Testis (tissue), 2 donors: ENCODE measurements at regions not wholly inside any gene's neighbourhood (a gene's known extent, or its start where the extent isn't known, plus 50 kb on each side); places are given as distances from the start of the nearest gene placed in this dataset.

ENCODE experiments used
- DNase-seq: peaks from one replicate; pipeline ENCODE4 v3.0.0-alpha.2; 2019
- H3K27ac ChIP-seq, 2 donors: fragments of 200-600 bp; sonication (generic); one replicate each; pipeline ENCODE4 v1.5.1; 2019
- H3K27me3 ChIP-seq: fragments of 200-600 bp; sonication (generic); one replicate; pipeline ENCODE4 v1.5.1; 2019
- H3K36me3 ChIP-seq: fragments of 200-600 bp; sonication (generic); one replicate; pipeline ENCODE4 v1.5.1; 2017; ENCODE audit warnings: low read depth; ENCODE audit errors: missing control alignments
- H3K4me1 ChIP-seq: fragments of 200-600 bp; sonication (generic); one replicate; pipeline ENCODE4 v1.5.1; 2019
- H3K4me3 ChIP-seq, 2 donors: fragments of 200-600 bp; sonication (generic); one replicate each; pipeline ENCODE4 v1.5.1; 2017 to 2019
- H3K9me3 ChIP-seq: fragments of 200-600 bp; sonication (generic); one replicate; pipeline ENCODE4 v1.5.1; 2017
- POLR2A ChIP-seq: fragments of 450-650 bp; IDR thresholded peaks from one replicate; pipeline ENCODE4 v1.6.1; 2017; ENCODE audit warnings: antibody characterized with exemption, mild to moderate bottlenecking, moderate library complexity
- WGBS, 2 donors: methylation state at CpG; one replicate each; pipeline ENCODE4 v1.1.5; 2018; 5-methylcytosine and 5-hydroxymethylcytosine counted together
- intact Hi-C: fragments of 100-400 bp; cut with DNase I; formaldehyde crosslinking; loops from one replicate; pipeline ENCODE4 v1.15.1; 2023; ENCODE audit warnings: low total_unique reads
- TF ChIP-seq, protein P1 (sequence below), 3 experiments: fragments of 450-650 bp in 2 of 3; fragments of 200-600 bp in 1 of 3; sonication (generic) in 1 of 3; IDR thresholded peaks; one replicate each; pipeline ENCODE4 v1.5.1; 2016 to 2019; ENCODE audit warnings: antibody characterized with exemption in 3 of 3, mild to moderate bottlenecking in 2 of 3, moderate library complexity in 1 of 3

DNA sequence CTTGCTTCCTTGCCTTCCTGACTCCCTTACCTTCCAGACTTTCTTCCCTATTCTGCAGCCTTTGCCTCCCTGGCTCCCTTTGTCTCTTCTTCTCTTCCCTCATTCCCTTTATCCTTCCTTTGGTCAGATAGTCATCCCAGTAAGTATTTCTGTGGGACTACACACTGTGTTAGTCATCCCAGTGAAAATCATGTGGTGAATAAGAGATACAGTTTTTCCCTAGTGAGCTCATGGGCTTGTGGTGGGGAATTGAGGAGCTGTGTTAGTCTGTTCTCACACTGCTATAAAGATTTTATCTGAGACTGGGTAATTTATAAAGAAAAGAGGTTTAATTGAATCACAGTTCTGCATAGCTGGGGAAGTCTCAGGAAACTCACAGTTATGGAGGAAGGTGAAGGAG, 109.8 kb upstream of the EDIL3 start:
- Histone ChIP-seq H3K4me3 (no peak overlapping the region), H3K27me3 (no peaks in the 10 kb centered on the region), H3K27ac (no peak overlapping the region), H3K9me3 (no peaks in the 10 kb centered on the region), H3K36me3 (no peaks in the 10 kb centered on the region), H3K4me1 (no peaks in the 10 kb centered on the region)
- TF ChIP-seq, protein P1, sequence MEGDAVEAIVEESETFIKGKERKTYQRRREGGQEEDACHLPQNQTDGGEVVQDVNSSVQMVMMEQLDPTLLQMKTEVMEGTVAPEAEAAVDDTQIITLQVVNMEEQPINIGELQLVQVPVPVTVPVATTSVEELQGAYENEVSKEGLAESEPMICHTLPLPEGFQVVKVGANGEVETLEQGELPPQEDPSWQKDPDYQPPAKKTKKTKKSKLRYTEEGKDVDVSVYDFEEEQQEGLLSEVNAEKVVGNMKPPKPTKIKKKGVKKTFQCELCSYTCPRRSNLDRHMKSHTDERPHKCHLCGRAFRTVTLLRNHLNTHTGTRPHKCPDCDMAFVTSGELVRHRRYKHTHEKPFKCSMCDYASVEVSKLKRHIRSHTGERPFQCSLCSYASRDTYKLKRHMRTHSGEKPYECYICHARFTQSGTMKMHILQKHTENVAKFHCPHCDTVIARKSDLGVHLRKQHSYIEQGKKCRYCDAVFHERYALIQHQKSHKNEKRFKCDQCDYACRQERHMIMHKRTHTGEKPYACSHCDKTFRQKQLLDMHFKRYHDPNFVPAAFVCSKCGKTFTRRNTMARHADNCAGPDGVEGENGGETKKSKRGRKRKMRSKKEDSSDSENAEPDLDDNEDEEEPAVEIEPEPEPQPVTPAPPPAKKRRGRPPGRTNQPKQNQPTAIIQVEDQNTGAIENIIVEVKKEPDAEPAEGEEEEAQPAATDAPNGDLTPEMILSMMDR (IDR thresholded peaks at IDR 0.05) = no peak
- no peak for TF ChIP-seq POLR2A
- DNase-seq = no peak
- intact Hi-C loops = no loop called here

DNA sequence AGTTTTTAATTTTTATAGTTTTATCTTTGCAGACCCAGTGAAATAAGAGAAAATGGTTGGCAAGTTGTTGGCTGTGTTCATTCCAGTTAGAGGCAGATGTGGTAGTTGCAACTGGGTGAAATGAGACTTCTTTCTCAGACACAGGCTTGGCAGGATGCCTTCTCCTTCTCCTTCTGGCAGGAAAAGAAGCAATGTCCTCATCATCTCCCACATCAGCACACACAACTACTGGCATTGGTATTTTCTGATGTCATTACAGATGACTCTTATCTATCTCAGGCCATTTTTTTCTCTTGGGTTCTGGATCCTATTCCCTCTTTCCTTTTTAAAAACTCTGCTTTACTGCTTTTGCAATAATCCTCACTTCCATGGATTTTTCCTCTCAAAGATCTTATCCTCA, 103.3 kb upstream of the EDIL3 start:
- no peak for DNase-seq
- intact Hi-C loops = no loop called here
- TF ChIP-seq POLR2A = no peak
- TF ChIP-seq, protein P1 (IDR thresholded peaks at IDR 0.05) = no peak
- no peak overlapping the region for H3K4me3 ChIP-seq
- no peaks in the 10 kb centered on the region for H3K4me1 ChIP-seq
- no peaks in the 10 kb centered on the region for H3K27me3 ChIP-seq
- H3K36me3 ChIP-seq = no peaks in the 10 kb centered on the region
- H3K27ac ChIP-seq = no peak overlapping the region
- H3K9me3 ChIP-seq = no peaks in the 10 kb centered on the region

GRCh38 chr5:84480873-84481637, 96.4 kb upstream of the EDIL3 start:
- intact Hi-C loops = no loop called here
- Histone ChIP-seq H3K27ac (no peak overlapping the region), H3K4me3 (no peak overlapping the region), H3K36me3 (no peaks in the 10 kb centered on the region), H3K27me3 (no peaks in the 10 kb centered on the region), H3K4me1 (no peaks in the 10 kb centered on the region), H3K9me3 (no peaks in the 10 kb centered on the region)
- 67 to 73% methylated on average over 5 of the region's 5 CpGs for WGBS, 2 donors
- no peak for DNase-seq
- TF ChIP-seq, protein P1 (IDR thresholded peaks at IDR 0.05) = no peak
- no peak for TF ChIP-seq POLR2A

DNA sequence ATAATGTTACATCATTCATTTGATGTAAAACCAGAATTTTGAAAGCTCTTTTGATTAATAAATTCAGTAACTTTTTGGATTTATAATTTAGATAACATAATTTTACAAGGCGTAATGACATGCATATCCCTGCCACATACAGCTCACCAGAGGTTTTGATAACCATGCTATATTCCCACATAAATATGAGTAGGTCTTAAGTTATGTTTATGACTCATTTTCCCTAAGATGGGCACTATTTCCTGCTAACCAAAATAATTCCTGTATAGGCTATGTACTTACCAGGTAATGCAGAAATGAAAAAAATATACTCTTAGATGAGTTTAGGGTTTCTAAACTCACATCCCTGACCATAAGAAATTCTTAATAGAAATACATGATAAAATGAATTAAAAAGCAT, 93.9 kb upstream of the EDIL3 start:
- Histone ChIP-seq H3K4me1 (no peaks in the 10 kb centered on the region), H3K27me3 (no peaks in the 10 kb centered on the region), H3K36me3 (no peaks in the 10 kb centered on the region), H3K9me3 (no peaks in the 10 kb centered on the region), H3K27ac (no peak overlapping the region), H3K4me3 (no peak overlapping the region)
- no peak for DNase-seq
- TF ChIP-seq POLR2A = no peak
- TF ChIP-seq, protein P1 (IDR thresholded peaks at IDR 0.05) = no peak
- WGBS, 2 donors = 89 to 95% methylated on average over 1 of the region's 1 CpG
- intact Hi-C loops = no loop called here

GRCh38 chr5:84477485-84477884, 92.8 kb upstream of the EDIL3 start:
- TF ChIP-seq, protein P1 (IDR thresholded peaks at IDR 0.05) = no peak
- no peak for TF ChIP-seq POLR2A
- H3K27ac ChIP-seq = no peak overlapping the region
- H3K36me3 ChIP-seq = no peaks in the 10 kb centered on the region
- no peaks in the 10 kb centered on the region for H3K27me3 ChIP-seq
- no peak overlapping the region for H3K4me3 ChIP-seq
- DNase-seq = no peak
- intact Hi-C loops = no loop called here
- WGBS, 2 donors = 67 to 80% methylated on average over 2 of the region's 2 CpGs
- H3K9me3 ChIP-seq = no peaks in the 10 kb centered on the region
- no peaks in the 10 kb centered on the region for H3K4me1 ChIP-seq
